Hepatocyte (in vitro differentiated cells): ENCODE measurements at regions not wholly inside any gene's neighbourhood (a gene's known extent, or its start where the extent isn't known, plus 50 kb on each side); places are given as distances from the start of the nearest gene placed in this dataset.

ENCODE experiments used
- EZH2 ChIP-seq: fragments of 200-600 bp; sonication (generic); IDR thresholded peaks from 2 replicates; pipeline ENCODE4 v1.6.1; 2016; ENCODE audit warnings: antibody characterized with exemption, mild to moderate bottlenecking, borderline replicate concordance
- EZH2phosphoT487 ChIP-seq: fragments of 200-600 bp; sonication (generic); IDR thresholded peaks from one replicate; pipeline ENCODE4 v1.6.1; 2018; ENCODE audit warnings: antibody characterized with exemption, mild to moderate bottlenecking, low read depth, moderate library complexity; ENCODE audit not compliant: unreplicated experiment, severe bottlenecking
- TF ChIP-seq, protein P1 (sequence below): fragments of 200-600 bp; sonication (generic); IDR thresholded peaks from 2 replicates; pipeline ENCODE4 v1.5.1; 2016; ENCODE audit warnings: antibody characterized with exemption, mild to moderate bottlenecking; ENCODE audit not compliant: poor library complexity

DNA sequence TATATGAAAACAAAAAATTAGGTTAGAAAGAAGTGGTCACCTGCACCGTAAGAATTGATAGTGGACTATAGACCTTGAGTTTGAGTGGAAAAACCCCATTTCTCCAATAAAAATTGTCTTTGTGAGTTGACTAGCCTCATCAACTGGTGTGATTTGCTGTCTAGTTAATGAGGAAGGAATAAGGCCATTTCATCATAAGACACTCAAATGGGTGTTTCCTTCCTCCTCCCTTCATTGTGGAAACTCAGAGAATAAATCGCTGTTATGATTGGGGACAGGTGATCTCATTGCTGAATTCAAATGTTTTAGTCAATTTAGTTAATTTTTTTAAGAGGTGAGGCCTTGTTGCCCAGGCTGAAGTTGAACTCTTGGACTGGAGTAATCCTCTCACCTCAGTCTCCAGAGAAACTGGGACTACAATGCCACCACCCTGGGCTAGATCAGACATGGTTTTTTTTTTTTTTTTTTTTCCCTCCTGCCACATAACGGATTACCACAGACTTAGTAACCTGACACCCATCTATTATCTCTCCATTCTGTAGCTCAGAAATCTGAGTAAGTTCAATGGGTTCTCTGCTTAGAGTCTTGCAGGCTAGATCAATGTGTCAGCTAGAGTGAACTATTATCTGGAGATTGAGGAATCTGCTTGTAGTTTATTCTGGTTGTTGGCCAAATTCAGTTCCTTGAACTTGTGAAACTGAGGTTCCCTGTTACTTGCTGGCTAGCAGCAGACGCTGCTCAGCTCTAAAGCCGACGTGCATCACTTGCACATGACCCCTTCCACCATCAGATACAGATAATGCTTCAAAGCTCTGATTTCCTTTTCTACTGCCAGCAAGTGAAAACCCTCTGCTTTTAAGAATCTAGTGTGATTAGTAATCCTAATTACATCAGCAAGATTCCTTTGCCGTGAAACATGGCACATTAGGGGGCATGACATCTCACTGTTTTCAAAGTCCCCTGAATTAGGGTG lies 663.8 kb upstream of the CDH9 start:
- TF ChIP-seq, protein P1, sequence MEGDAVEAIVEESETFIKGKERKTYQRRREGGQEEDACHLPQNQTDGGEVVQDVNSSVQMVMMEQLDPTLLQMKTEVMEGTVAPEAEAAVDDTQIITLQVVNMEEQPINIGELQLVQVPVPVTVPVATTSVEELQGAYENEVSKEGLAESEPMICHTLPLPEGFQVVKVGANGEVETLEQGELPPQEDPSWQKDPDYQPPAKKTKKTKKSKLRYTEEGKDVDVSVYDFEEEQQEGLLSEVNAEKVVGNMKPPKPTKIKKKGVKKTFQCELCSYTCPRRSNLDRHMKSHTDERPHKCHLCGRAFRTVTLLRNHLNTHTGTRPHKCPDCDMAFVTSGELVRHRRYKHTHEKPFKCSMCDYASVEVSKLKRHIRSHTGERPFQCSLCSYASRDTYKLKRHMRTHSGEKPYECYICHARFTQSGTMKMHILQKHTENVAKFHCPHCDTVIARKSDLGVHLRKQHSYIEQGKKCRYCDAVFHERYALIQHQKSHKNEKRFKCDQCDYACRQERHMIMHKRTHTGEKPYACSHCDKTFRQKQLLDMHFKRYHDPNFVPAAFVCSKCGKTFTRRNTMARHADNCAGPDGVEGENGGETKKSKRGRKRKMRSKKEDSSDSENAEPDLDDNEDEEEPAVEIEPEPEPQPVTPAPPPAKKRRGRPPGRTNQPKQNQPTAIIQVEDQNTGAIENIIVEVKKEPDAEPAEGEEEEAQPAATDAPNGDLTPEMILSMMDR = no peak
- TF ChIP-seq EZH2 (no peak), EZH2phosphoT487 (no peak)
